RWPE1 (cell line): ENCODE measurements at regions not wholly inside any gene's neighbourhood (a gene's known extent, or its start where the extent isn't known, plus 50 kb on each side); places are given as distances from the start of the nearest gene placed in this dataset.
"Not testable (repeated sequence)": the region's sequence is repeated elsewhere in the genome, so short reads cannot be mapped to it uniquely, and the experiment has no call there.

Experiments
- CTCF ChIA-PET: fragments of 350-600 bp; sonication (Branson Sonifier 250); formaldehyde crosslinking; extraction: SDS; loops from one replicate; lab custom pipeline; 2021; lab: Yijun Ruan, JAX
- POLR2A ChIA-PET: fragments of 400-600 bp; formaldehyde crosslinking; extraction: SDS; loops from one replicate; lab custom pipeline; 2020; ENCODE audit warnings: antibody characterized with exemption; ENCODE audit not compliant: low non-redundant PET; lab: Yijun Ruan, JAX
- DNase-seq: peaks from one replicate; pipeline ENCODE4 v3.0.0; 2012; ENCODE audit warnings: low spot score
- H3K27ac ChIP-seq: fragments of 450-650 bp; 2 replicates; pipeline ENCODE4 v1.5.1; 2017
- TF ChIP-seq, protein P1 (sequence below): fragments of 450-650 bp; conservative IDR thresholded peaks from 2 replicates; pipeline ENCODE4 v1.5.1; 2017; ENCODE audit warnings: low read depth, mild to moderate bottlenecking

- CTCF ChIA-PET, result interaction anchor here (0.7 kb wide), 1 partner anchor 119 kb away, joined by 3 read pairs; no protein-coding TSS in a partner anchor
- no peak for DNase-seq
- no peak overlapping the region for H3K27ac ChIP-seq
These were observed 60.6 kb upstream of the AKR1C1 start for GRCh38 chr10:4902571-4903011.

GRCh38 chr10:4903126-4903525 lies 60.1 kb upstream of the AKR1C1 start:
- POLR2A ChIA-PET, DNase-seq, H3K27ac ChIP-seq, CTCF ChIA-PET: not testable (repeated sequence)

More at GRCh38 chr10:4902571-4903011, 60.6 kb upstream of the AKR1C1 start:
- POLR2A ChIA-PET, result no interaction called here
- TF ChIP-seq, protein P1, sequence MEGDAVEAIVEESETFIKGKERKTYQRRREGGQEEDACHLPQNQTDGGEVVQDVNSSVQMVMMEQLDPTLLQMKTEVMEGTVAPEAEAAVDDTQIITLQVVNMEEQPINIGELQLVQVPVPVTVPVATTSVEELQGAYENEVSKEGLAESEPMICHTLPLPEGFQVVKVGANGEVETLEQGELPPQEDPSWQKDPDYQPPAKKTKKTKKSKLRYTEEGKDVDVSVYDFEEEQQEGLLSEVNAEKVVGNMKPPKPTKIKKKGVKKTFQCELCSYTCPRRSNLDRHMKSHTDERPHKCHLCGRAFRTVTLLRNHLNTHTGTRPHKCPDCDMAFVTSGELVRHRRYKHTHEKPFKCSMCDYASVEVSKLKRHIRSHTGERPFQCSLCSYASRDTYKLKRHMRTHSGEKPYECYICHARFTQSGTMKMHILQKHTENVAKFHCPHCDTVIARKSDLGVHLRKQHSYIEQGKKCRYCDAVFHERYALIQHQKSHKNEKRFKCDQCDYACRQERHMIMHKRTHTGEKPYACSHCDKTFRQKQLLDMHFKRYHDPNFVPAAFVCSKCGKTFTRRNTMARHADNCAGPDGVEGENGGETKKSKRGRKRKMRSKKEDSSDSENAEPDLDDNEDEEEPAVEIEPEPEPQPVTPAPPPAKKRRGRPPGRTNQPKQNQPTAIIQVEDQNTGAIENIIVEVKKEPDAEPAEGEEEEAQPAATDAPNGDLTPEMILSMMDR, result no peak

GRCh38 chr10:4903675-4904074 lies 59.5 kb upstream of the AKR1C1 start:
- CTCF ChIA-PET, DNase-seq, POLR2A ChIA-PET, H3K27ac ChIP-seq: not testable (repeated sequence)

DNA sequence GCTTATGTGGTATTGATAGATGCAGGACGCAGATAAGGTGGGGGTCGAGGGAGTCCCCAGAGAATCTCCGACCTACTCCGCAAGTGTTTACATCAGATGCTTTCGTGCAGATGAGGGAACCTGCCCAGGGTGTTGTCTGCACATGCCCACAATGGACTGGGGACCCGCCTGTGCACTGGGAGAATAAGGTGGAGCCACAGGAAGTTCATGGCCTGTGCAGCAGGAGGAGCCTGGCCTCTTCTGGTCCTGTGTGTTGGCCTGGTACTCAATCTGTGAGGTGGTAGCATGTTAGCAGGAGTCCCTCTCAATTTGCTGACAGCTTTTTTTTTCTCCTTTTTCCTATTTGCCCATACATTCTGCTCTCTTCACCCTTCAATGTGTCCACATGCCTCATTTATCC lies 54.1 kb upstream of the AKR1C1 start:
- no peak for DNase-seq
- TF ChIP-seq, protein P1, result no peak

More for the DNA sequence above, 54.1 kb upstream of the AKR1C1 start:
- POLR2A ChIA-PET, result no interaction called here
- CTCF ChIA-PET, result no interaction called here
- no peak overlapping the region for H3K27ac ChIP-seq
